ENCODE measurements at regions not wholly inside any gene's neighbourhood (a gene's known extent, or its start where the extent isn't known, plus 50 kb on each side); places are given as distances from the start of the nearest gene placed in this dataset.

- TF ChIP-seq CTCF (conservative IDR thresholded peaks at IDR 0.05) (no peak), ZFX (IDR thresholded peaks at IDR 0.05) (no peak)
Observed at GRCh38 chr5:53339962-53340540, 140.4 kb upstream of the FST start.

All from C4-2B (cell line).